Immature natural killer cell (primary cell): ENCODE measurements at regions not wholly inside any gene's neighbourhood (a gene's known extent, or its start where the extent isn't known, plus 50 kb on each side); places are given as distances from the start of the nearest gene placed in this dataset.
A peak's percentile ranks its signal among the peaks of the same experiment; 100 is the strongest.

ENCODE experiments used
- DNase-seq, 3 donors: peaks; one replicate each; pipeline ENCODE4 v3.0.0; 2022; ENCODE audit warnings: mixed read lengths in 1 of 3
- H3K27ac Mint-ChIP-seq, 6 donors: one replicate each; pipeline ENCODE4 v1.8.0; 2020; ENCODE audit warnings: mixed read lengths in 6 of 6, mild to moderate bottlenecking in 5 of 6, inconsistent platforms in 4 of 6, moderate library complexity in 3 of 6
- H3K27me3 Mint-ChIP-seq, 3 donors: one replicate each; pipeline ENCODE4 v1.8.0; 2020 to 2021; ENCODE audit warnings: low read depth in 3 of 3, mild to moderate bottlenecking in 3 of 3, mixed read lengths in 3 of 3, moderate library complexity in 3 of 3, inconsistent platforms in 1 of 3
- H3K36me3 Mint-ChIP-seq, 3 donors: one replicate each; pipeline ENCODE4 v1.8.0; 2020; ENCODE audit warnings: mixed read lengths in 3 of 3, inconsistent platforms in 2 of 3, mild to moderate bottlenecking in 2 of 3
- H3K4me1 Mint-ChIP-seq, 2 donors: one replicate each; pipeline ENCODE4 v1.8.0; 2020; ENCODE audit warnings: inconsistent platforms in 2 of 2, mild to moderate bottlenecking in 2 of 2, mixed read lengths in 2 of 2, moderate library complexity in 1 of 2
- H3K4me3 Mint-ChIP-seq, 5 donors: one replicate each; pipeline ENCODE4 v1.8.0; 2020; ENCODE audit warnings: mild to moderate bottlenecking in 5 of 5, mixed read lengths in 5 of 5, inconsistent platforms in 3 of 5, moderate library complexity in 3 of 5
- H3K9me3 Mint-ChIP-seq, 6 donors: one replicate each; pipeline ENCODE4 v1.8.0; 2020; ENCODE audit warnings: mild to moderate bottlenecking in 6 of 6, mixed read lengths in 6 of 6, inconsistent platforms in 4 of 6, moderate library complexity in 3 of 6

- H3K4me1 Mint-ChIP-seq, result no peaks in the 10 kb centered on the region
- H3K9me3 Mint-ChIP-seq, result peaks cover 0 to 6% (median 0%) of the 10 kb centered on the region in 6 donors
- no peaks in the 10 kb centered on the region for H3K36me3 Mint-ChIP-seq
- H3K27ac Mint-ChIP-seq, result no peak overlapping the region
- H3K27me3 Mint-ChIP-seq, result peaks cover 0 to 4% (median 2%) of the 10 kb centered on the region in 3 donors
- no peak for DNase-seq
- H3K4me3 Mint-ChIP-seq, result no peak overlapping the region
Observed at GRCh38 chr14:53541411-53541810, 388.3 kb upstream of the DDHD1 start.

- no peak overlapping the region for H3K27ac Mint-ChIP-seq
- peaks cover 0 to 6% (median 0%) of the 10 kb centered on the region in 6 donors for H3K9me3 Mint-ChIP-seq
- H3K4me3 Mint-ChIP-seq, result no peak overlapping the region
- no peaks in the 10 kb centered on the region for H3K36me3 Mint-ChIP-seq
- DNase-seq, result peak in 1 of 3 donors; percentile 6
- no peaks in the 10 kb centered on the region for H3K4me1 Mint-ChIP-seq
- peaks cover 0 to 2% (median 2%) of the 10 kb centered on the region in 3 donors for H3K27me3 Mint-ChIP-seq
Observed at GRCh38 chr14:53539489-53540126, 386.5 kb upstream of the DDHD1 start.

DNA sequence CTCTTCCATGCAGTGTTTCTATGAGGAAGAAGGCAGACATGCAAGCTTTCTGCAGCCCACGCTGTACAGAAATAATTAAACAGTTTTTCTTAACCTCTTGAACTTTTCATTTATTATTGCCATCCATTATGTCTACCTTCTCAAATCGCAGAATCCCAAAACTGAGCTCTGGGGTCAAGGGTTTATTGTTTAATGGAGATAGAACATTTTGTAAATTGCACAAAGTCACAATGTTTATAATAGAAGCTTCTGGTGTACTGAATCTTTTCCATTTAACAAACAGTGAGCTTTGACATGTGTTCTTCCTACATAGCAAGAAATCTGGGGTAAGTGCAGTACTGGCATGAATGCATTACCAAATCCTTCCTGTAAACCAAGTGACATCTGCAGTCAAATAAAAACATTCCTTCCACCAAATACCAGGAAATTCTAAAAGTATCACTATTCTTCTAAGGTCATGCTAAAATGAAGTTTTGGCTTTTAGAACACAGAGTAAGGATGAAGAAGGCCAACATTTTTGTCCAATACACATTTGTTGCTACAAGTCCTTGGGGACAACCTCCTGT lies 385.3 kb upstream of the DDHD1 start:
- Mint-ChIP-seq H3K27ac (no peak overlapping the region), H3K27me3 (peaks cover 0 to 2% (median 0%) of the 10 kb centered on the region in 3 donors), H3K36me3 (no peaks in the 10 kb centered on the region), H3K9me3 (peaks cover 0 to 4% (median 0%) of the 10 kb centered on the region in 6 donors), H3K4me3 (no peak overlapping the region), H3K4me1 (no peaks in the 10 kb centered on the region)
- no peak for DNase-seq

DNA sequence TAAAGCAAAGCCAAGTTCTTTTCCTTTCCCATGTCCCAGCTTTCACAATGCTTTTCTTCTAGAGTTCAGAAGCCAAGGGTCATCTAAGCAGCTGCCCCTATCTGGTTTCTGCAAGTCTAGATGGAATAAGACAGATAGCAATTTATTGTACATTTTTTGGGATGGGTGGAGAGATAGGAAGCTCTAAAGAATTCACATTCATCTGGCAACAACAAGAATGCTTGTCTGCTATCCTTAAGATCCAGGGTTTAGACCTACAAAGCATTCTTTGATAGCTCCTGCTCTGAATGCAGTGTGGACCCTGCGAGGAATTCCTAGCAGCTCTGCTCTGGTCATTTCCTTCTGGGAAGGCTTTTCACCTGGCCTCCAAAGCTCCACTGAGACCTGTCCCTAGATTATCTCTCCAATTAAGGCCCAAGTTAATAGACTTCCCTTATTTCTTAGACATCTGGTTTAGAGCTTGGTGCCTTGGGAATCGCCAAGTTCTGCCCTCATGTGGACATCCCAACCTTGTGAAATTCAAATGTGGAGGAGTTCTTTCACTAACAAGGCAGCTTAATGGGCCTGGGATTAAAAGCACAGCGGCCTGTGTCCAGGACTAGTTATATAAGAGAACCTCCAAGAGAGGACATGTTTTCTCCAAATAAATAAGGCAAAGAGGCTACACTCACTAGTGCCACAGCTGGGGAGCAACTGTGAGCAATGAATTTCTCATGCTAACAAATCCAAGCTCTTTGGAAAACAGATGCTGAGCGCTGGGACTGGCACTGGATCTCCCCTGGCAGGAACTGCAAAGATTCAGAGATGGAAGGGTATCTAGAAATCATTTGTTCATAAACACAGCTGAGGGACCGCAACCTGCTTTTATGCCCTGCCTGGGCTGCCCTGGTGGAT lies 384.5 kb upstream of the DDHD1 start:
- DNase-seq, result no peak

DNA sequence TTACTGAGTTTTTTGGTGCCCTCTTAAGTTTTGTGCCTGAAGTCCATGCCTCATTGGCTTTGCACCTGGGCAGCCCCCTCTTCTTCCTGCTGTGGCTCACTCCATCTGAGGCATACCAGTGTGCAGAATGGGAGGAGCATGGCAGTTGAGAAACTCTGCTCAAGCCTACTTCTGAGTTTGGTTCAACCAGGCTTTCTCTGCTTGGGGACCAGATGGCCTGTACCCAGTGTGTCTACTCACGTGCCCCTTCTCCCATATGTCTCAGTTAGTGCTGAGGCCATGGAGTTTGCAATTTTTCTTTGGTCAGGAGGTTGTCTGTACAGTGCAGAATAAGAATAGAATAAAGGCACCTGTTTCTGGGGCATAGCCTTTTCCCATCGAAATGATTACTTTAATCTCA lies 383.3 kb upstream of the DDHD1 start:
- H3K27ac Mint-ChIP-seq, result no peak overlapping the region
- H3K27me3 Mint-ChIP-seq, result peaks cover 0 to 2% (median 0%) of the 10 kb centered on the region in 3 donors
- H3K9me3 Mint-ChIP-seq, result peaks cover 0 to 4% (median 0%) of the 10 kb centered on the region in 6 donors
- no peak overlapping the region for H3K4me3 Mint-ChIP-seq
- no peaks in the 10 kb centered on the region for H3K4me1 Mint-ChIP-seq
- H3K36me3 Mint-ChIP-seq, result no peaks in the 10 kb centered on the region
- no peak for DNase-seq

More for the DNA sequence above, 384.5 kb upstream of the DDHD1 start:
- Mint-ChIP-seq H3K9me3 (peaks cover 0 to 4% (median 0%) of the 10 kb centered on the region in 6 donors), H3K27ac (no peak overlapping the region), H3K36me3 (no peaks in the 10 kb centered on the region), H3K4me3 (no peak overlapping the region), H3K4me1 (no peaks in the 10 kb centered on the region), H3K27me3 (peaks cover 0 to 2% (median 0%) of the 10 kb centered on the region in 3 donors)

DNA sequence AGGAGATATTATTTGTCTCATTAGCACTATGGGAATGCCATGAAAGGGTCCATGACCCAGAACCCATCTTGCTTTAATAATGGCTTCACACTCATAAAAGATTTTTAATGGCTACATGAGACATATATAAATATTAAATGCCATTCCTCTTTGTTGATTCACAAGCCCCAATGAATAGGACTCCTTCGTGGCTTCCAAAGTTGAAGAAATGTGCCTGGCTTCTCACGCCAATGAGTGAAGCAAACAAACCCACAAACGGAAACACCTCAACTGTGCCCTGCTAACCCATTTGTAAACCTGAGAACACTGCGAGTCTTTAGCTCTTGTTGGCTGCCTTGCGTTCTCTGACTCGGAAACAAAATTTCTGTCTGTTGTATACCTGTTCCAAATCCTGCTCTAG lies 381.7 kb upstream of the DDHD1 start:
- Mint-ChIP-seq H3K36me3 (no peaks in the 10 kb centered on the region), H3K4me3 (no peak overlapping the region), H3K27me3 (no peaks in the 10 kb centered on the region), H3K4me1 (no peaks in the 10 kb centered on the region), H3K27ac (no peak overlapping the region), H3K9me3 (no peaks in the 10 kb centered on the region)
- no peak for DNase-seq

- Mint-ChIP-seq H3K9me3 (peaks cover 0 to 5% (median 0%) of the 10 kb centered on the region in 6 donors), H3K36me3 (no peaks in the 10 kb centered on the region), H3K4me1 (no peaks in the 10 kb centered on the region), H3K27me3 (no peaks in the 10 kb centered on the region), H3K4me3 (no peak overlapping the region), H3K27ac (no peak overlapping the region)
- no peak for DNase-seq
Observed at GRCh38 chr14:53533384-53533970, 380.4 kb upstream of the DDHD1 start.

DNA sequence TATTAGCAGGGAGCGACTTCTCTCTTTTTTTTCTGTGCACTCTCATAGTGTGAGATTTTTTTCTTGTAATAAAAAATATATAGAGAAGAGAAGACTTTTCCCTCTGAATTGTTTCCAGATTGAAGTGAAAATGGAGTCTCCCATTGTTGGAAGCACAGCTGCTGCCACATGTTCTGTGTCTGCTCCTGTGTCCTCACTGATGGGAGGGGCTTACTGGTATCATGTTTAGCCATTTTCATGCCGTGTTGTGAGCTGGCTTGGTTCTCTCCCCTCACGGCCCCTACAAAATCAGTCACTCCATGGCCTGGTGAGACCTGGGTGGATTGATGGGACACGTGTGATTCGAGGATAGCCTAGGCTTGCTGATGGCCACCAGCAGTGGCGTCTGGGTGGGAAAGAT lies 379.7 kb upstream of the DDHD1 start:
- Mint-ChIP-seq H3K27me3 (no peaks in the 10 kb centered on the region), H3K36me3 (no peaks in the 10 kb centered on the region), H3K4me3 (no peak overlapping the region), H3K4me1 (no peaks in the 10 kb centered on the region), H3K27ac (no peak overlapping the region), H3K9me3 (peaks cover 0 to 5% (median 0%) of the 10 kb centered on the region in 6 donors)
- no peak for DNase-seq

- Mint-ChIP-seq H3K4me3 (no peak overlapping the region), H3K36me3 (no peaks in the 10 kb centered on the region), H3K27ac (no peak overlapping the region), H3K4me1 (no peaks in the 10 kb centered on the region), H3K9me3 (peaks cover 0 to 5% (median 0%) of the 10 kb centered on the region in 6 donors), H3K27me3 (no peaks in the 10 kb centered on the region)
- no peak for DNase-seq
Observed at GRCh38 chr14:53531730-53532129, 378.6 kb upstream of the DDHD1 start.

DNA sequence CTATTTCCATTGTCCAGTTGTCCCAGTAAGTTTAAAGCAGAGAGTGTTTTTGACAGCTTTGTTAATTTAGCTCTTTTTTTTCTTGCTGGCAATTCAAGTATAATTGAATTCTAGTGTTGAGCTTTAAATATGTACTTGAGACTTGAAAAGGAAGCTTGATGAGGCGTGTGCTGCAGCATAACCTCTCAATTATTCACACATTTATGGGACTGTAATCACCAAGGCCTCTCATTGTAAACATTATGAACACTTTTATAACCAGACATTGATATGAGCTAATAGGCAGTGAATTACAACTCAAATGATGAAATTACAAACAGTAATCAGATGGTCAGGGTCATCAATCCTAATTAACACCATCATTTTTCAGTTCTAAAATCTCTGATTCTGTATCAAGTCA lies 378.0 kb upstream of the DDHD1 start:
- Mint-ChIP-seq H3K9me3 (peaks cover 0 to 5% (median 0%) of the 10 kb centered on the region in 6 donors), H3K4me3 (no peak overlapping the region), H3K27me3 (no peaks in the 10 kb centered on the region), H3K27ac (no peak overlapping the region), H3K4me1 (no peaks in the 10 kb centered on the region), H3K36me3 (no peaks in the 10 kb centered on the region)
- no peak for DNase-seq

GRCh38 chr14:53529519-53529918 lies 376.4 kb upstream of the DDHD1 start:
- DNase-seq, result no peak
- no peak overlapping the region for H3K4me3 Mint-ChIP-seq
- no peaks in the 10 kb centered on the region for H3K36me3 Mint-ChIP-seq
- no peak overlapping the region for H3K27ac Mint-ChIP-seq
- no peaks in the 10 kb centered on the region for H3K4me1 Mint-ChIP-seq
- peaks cover 0 to 5% (median 0%) of the 10 kb centered on the region in 6 donors for H3K9me3 Mint-ChIP-seq
- no peaks in the 10 kb centered on the region for H3K27me3 Mint-ChIP-seq

DNA sequence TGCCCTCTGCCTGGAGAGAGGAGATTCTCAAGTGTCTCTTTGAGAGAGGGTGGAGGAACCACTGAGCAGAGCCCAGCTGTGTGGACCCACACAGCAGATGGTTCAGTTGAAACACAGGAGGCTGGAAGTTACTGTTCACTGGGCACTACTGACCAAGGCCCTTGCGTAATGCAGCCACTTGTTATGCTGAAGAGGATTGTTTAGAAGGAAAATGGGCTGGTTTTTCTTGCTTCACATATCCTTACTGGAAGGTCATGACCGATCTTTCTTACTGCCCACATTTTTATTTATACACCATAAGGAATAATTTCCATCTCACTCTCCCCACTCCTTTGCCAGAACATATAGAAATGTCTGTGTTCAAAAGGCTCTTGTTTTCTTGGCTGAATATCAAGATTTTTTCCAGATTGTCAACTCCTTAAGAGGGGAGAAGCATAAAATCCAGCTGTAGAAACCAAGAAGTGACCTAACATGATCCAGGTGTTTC lies 375.1 kb upstream of the DDHD1 start:
- Mint-ChIP-seq H3K27me3 (peaks cover 0 to 2% (median 0%) of the 10 kb centered on the region in 3 donors), H3K36me3 (no peaks in the 10 kb centered on the region), H3K4me1 (no peaks in the 10 kb centered on the region), H3K4me3 (no peak overlapping the region), H3K27ac (no peak overlapping the region), H3K9me3 (peaks cover 0 to 6% (median 2%) of the 10 kb centered on the region in 6 donors)
- DNase-seq, result no peak

GRCh38 chr14:53526200-53526599 lies 373.1 kb upstream of the DDHD1 start:
- Mint-ChIP-seq H3K4me1 (peaks cover 0 to 2% of the 10 kb centered on the region in 2 donors), H3K36me3 (no peaks in the 10 kb centered on the region), H3K9me3 (peaks cover 0 to 16% (median 3%) of the 10 kb centered on the region in 6 donors), H3K4me3 (no peak overlapping the region), H3K27me3 (peaks cover 0 to 3% (median 0%) of the 10 kb centered on the region in 3 donors), H3K27ac (no peak overlapping the region)
- DNase-seq, result no peak
